ENCODE measurements at regions not wholly inside any gene's neighbourhood (a gene's known extent, or its start where the extent isn't known, plus 50 kb on each side); places are given as distances from the start of the nearest gene placed in this dataset.

- Histone ChIP-seq H3K27ac (ENCODE audit: low read length) (no peak overlapping the region), H3K4me1 (ENCODE audit: low read length) (peaks cover 11% of the 10 kb centered on the region), H2AFZ (ENCODE audit: low read depth, low read length) (peak overlapping the region; percentile 40; the same call in 1 of the 2 replicates), H3K79me2 (ENCODE audit: low read length) (no peaks in the 10 kb centered on the region), H3K9ac (ENCODE audit: low read length) (no peak overlapping the region), H3K9me3 (ENCODE audit: insufficient read depth, low read length) (no peaks in the 10 kb centered on the region), H4K20me1 (ENCODE audit: insufficient read depth, low read length) (no peaks in the 10 kb centered on the region), H3K36me3 (replicated peaks; ENCODE audit: low read depth, low read length) (no peaks in the 10 kb centered on the region), H3K4me3 (ENCODE audit: low read length) (no peak overlapping the region), H3K4me2 (ENCODE audit: low read length) (peak overlapping the region; percentile 36), H3K27me3 (ENCODE audit: low read depth, low read length) (no peaks in the 10 kb centered on the region)
- no peak for TF ChIP-seq EZH2phosphoT487 (IDR thresholded peaks at IDR 0.05; ENCODE audit: low read depth)
- TF ChIP-seq, protein P1, sequence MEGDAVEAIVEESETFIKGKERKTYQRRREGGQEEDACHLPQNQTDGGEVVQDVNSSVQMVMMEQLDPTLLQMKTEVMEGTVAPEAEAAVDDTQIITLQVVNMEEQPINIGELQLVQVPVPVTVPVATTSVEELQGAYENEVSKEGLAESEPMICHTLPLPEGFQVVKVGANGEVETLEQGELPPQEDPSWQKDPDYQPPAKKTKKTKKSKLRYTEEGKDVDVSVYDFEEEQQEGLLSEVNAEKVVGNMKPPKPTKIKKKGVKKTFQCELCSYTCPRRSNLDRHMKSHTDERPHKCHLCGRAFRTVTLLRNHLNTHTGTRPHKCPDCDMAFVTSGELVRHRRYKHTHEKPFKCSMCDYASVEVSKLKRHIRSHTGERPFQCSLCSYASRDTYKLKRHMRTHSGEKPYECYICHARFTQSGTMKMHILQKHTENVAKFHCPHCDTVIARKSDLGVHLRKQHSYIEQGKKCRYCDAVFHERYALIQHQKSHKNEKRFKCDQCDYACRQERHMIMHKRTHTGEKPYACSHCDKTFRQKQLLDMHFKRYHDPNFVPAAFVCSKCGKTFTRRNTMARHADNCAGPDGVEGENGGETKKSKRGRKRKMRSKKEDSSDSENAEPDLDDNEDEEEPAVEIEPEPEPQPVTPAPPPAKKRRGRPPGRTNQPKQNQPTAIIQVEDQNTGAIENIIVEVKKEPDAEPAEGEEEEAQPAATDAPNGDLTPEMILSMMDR (IDR thresholded peaks at IDR 0.05; ENCODE audit: low read depth, low read length): no peak
Measured at GRCh38 chr1:239831577-239832355, 259.9 kb upstream of the FMN2 start.

GRCh38 chr1:239833723-239834122 is 258.0 kb upstream of the FMN2 start:
- H3K4me2 ChIP-seq (ENCODE audit: low read length): no peak overlapping the region
- H3K27ac ChIP-seq (ENCODE audit: low read length): no peak overlapping the region
- no peaks in the 10 kb centered on the region for H4K20me1 ChIP-seq (ENCODE audit: insufficient read depth, low read length)

DNA sequence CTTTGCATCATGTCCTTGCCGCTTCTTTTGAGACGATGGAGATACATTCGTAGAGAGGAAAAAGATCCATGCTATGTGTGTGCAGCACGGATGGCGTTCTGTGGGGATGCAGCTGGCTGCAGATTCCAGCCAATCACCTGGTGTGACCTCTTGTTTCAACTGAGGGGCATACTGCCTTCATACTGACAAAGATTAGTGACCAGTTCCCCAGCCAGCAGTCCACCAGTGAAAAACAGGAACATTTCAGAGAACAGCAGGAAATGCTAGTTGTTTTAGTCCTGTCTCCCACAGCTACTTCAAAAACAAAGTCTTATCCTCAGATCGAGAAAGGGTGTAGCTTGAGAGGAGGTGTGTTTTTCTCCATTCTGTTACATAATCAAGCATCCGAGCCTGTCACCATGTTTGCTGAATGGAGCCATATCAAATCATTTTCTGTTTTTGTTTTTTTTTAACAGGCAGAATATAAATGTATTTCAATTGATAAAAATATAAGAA is 255.7 kb upstream of the FMN2 start:
- TF ChIP-seq EZH2phosphoT487 (IDR thresholded peaks at IDR 0.05; ENCODE audit: low read depth): no peak
- TF ChIP-seq, protein P1 (IDR thresholded peaks at IDR 0.05; ENCODE audit: low read depth, low read length): no peak
- no peaks in the 10 kb centered on the region for H3K36me3 ChIP-seq (replicated peaks; ENCODE audit: low read depth, low read length)
- H3K9me3 ChIP-seq (ENCODE audit: insufficient read depth, low read length): no peaks in the 10 kb centered on the region
- H3K4me2 ChIP-seq (ENCODE audit: low read length): no peak overlapping the region
- no peaks in the 10 kb centered on the region for H3K79me2 ChIP-seq (ENCODE audit: low read length)
- H3K4me3 ChIP-seq (ENCODE audit: low read length): no peak overlapping the region
- H3K4me1 ChIP-seq (ENCODE audit: low read length): peaks cover 8% of the 10 kb centered on the region
- H3K9ac ChIP-seq (ENCODE audit: low read length): no peak overlapping the region
- no peaks in the 10 kb centered on the region for H4K20me1 ChIP-seq (ENCODE audit: insufficient read depth, low read length)
- H3K27ac ChIP-seq (ENCODE audit: low read length): no peak overlapping the region
- no peaks in the 10 kb centered on the region for H3K27me3 ChIP-seq (ENCODE audit: low read depth, low read length)
- no peak overlapping the region for H2AFZ ChIP-seq (ENCODE audit: low read depth, low read length)

More at GRCh38 chr1:239833723-239834122, 258.0 kb upstream of the FMN2 start:
- TF ChIP-seq, protein P1 (IDR thresholded peaks at IDR 0.05; ENCODE audit: low read depth, low read length): no peak
- no peak for TF ChIP-seq EZH2phosphoT487 (IDR thresholded peaks at IDR 0.05; ENCODE audit: low read depth)
- Histone ChIP-seq H3K79me2 (ENCODE audit: low read length) (no peaks in the 10 kb centered on the region), H3K27me3 (ENCODE audit: low read depth, low read length) (no peaks in the 10 kb centered on the region), H2AFZ (ENCODE audit: low read depth, low read length) (no peak overlapping the region; the same call in 1 of the 2 replicates), H3K4me3 (ENCODE audit: low read length) (no peak overlapping the region), H3K9me3 (ENCODE audit: insufficient read depth, low read length) (no peaks in the 10 kb centered on the region), H3K36me3 (replicated peaks; ENCODE audit: low read depth, low read length) (no peaks in the 10 kb centered on the region), H3K4me1 (ENCODE audit: low read length) (peaks cover 11% of the 10 kb centered on the region), H3K9ac (ENCODE audit: low read length) (no peak overlapping the region)

DNA sequence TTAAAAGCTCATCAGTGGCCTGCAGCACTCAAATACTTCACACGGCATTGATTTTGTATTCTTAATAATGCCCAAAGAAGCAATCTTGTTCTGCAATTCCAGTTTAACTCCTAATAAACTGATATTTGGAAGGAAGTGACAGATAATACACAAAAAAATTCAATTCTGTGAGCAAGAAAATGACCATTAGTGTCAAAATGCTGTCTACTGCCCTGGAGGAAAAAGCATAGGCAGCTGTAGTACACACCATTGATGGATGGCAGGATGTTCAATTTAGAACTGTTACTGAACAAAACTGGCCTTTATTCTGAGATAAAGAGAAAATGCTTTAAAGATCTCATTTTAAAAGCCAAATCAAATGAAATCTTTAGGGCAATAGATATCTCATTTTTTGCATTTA is 251.3 kb upstream of the FMN2 start:
- H3K9ac ChIP-seq (ENCODE audit: low read length): no peak overlapping the region
- H3K27me3 ChIP-seq (ENCODE audit: low read depth, low read length): no peaks in the 10 kb centered on the region
- no peak overlapping the region for H3K4me3 ChIP-seq (ENCODE audit: low read length)
- no peak overlapping the region for H3K4me2 ChIP-seq (ENCODE audit: low read length)
- TF ChIP-seq, protein P1 (IDR thresholded peaks at IDR 0.05; ENCODE audit: low read depth, low read length): no peak
- no peak overlapping the region for H2AFZ ChIP-seq (ENCODE audit: low read depth, low read length)
- no peaks in the 10 kb centered on the region for H3K79me2 ChIP-seq (ENCODE audit: low read length)
- H3K27ac ChIP-seq (ENCODE audit: low read length): no peak overlapping the region
- H3K36me3 ChIP-seq (replicated peaks; ENCODE audit: low read depth, low read length): no peaks in the 10 kb centered on the region
- no peaks in the 10 kb centered on the region for H3K9me3 ChIP-seq (ENCODE audit: insufficient read depth, low read length)
- no peaks in the 10 kb centered on the region for H4K20me1 ChIP-seq (ENCODE audit: insufficient read depth, low read length)
- H3K4me1 ChIP-seq (ENCODE audit: low read length): peaks cover 11% of the 10 kb centered on the region
